ENCODE measurements at regions not wholly inside any gene's neighbourhood (a gene's known extent, or its start where the extent isn't known, plus 50 kb on each side); places are given as distances from the start of the nearest gene placed in this dataset.

DNA sequence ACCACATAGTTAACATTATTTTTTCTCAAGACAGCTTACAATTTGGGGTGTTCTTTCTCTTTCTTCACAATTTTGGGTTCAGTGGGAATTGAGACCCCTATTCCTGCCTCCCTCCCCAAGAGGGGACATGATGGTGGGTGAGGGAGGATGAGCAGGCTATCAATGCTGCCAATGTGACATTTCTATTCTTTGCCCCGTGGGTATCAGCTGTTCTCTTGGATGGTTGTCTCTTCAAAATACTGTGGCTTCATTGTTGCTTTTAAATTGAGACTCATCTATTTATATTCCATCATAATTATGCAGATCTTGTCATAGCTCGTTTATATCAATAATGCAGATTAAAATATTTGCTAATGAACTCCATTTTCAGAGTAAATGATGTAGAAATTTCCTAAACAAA lies 56.5 kb upstream of the ANO4 start:
- no peaks in the 10 kb centered on the region for H3K4me1 Mint-ChIP-seq
- H3K27me3 Mint-ChIP-seq (ENCODE audit: low read depth): peaks cover 10% of the 10 kb centered on the region
- H3K27ac Mint-ChIP-seq: no peak overlapping the region
- no peaks in the 10 kb centered on the region for H3K9me3 Mint-ChIP-seq
- no peak for DNase-seq (ENCODE audit: low spot score in 2 of 2, unreplicated experiment in 2 of 2)
- TF ChIP-seq, protein P1, sequence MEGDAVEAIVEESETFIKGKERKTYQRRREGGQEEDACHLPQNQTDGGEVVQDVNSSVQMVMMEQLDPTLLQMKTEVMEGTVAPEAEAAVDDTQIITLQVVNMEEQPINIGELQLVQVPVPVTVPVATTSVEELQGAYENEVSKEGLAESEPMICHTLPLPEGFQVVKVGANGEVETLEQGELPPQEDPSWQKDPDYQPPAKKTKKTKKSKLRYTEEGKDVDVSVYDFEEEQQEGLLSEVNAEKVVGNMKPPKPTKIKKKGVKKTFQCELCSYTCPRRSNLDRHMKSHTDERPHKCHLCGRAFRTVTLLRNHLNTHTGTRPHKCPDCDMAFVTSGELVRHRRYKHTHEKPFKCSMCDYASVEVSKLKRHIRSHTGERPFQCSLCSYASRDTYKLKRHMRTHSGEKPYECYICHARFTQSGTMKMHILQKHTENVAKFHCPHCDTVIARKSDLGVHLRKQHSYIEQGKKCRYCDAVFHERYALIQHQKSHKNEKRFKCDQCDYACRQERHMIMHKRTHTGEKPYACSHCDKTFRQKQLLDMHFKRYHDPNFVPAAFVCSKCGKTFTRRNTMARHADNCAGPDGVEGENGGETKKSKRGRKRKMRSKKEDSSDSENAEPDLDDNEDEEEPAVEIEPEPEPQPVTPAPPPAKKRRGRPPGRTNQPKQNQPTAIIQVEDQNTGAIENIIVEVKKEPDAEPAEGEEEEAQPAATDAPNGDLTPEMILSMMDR (IDR thresholded peaks at IDR 0.05; ENCODE audit: unreplicated experiment): no peak
- H3K4me3 Mint-ChIP-seq: no peak overlapping the region
- no peaks in the 10 kb centered on the region for H3K36me3 Mint-ChIP-seq

- no peak overlapping the region for H3K4me3 Mint-ChIP-seq
- H3K9me3 Mint-ChIP-seq: peaks cover 11% of the 10 kb centered on the region
- DNase-seq (ENCODE audit: low spot score in 2 of 2, unreplicated experiment in 2 of 2): no peak
- H3K4me1 Mint-ChIP-seq: no peaks in the 10 kb centered on the region
- no peak overlapping the region for H3K27ac Mint-ChIP-seq
- H3K27me3 Mint-ChIP-seq (ENCODE audit: low read depth): no peaks in the 10 kb centered on the region
- H3K36me3 Mint-ChIP-seq: no peaks in the 10 kb centered on the region
- TF ChIP-seq, protein P1 (IDR thresholded peaks at IDR 0.05; ENCODE audit: unreplicated experiment): peak; percentile 84
These were observed 53.4 kb upstream of the ANO4 start for GRCh38 chr12:100741084-100741711.

DNA sequence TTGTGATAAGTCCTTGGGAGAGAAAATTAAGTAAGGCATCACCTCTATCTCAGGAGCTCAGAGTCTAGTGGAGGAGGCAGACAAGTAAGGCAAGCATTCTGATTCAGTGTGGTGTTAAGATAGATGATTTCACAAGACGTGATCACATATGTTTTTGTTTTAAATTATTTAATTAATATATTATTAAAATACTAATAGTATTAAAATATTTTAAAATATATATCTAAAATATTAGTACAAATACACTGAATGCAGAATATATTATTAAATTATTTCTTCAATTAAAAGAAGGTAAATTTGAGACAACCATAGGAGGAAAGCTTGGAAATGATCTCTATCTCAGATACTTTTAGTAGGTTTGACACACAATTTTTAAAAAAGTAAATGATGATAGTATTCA lies 51.5 kb upstream of the ANO4 start:
- peaks cover 11% of the 10 kb centered on the region for H3K9me3 Mint-ChIP-seq
- H3K4me1 Mint-ChIP-seq: no peaks in the 10 kb centered on the region
- TF ChIP-seq, protein P1 (IDR thresholded peaks at IDR 0.05; ENCODE audit: unreplicated experiment): no peak
- no peaks in the 10 kb centered on the region for H3K36me3 Mint-ChIP-seq
- DNase-seq (ENCODE audit: low spot score in 2 of 2, unreplicated experiment in 2 of 2): no peak
- H3K27ac Mint-ChIP-seq: no peak overlapping the region
- H3K4me3 Mint-ChIP-seq: no peak overlapping the region
- H3K27me3 Mint-ChIP-seq (ENCODE audit: low read depth): no peaks in the 10 kb centered on the region
